ENCODE measurements at regions not wholly inside any gene's neighbourhood (a gene's known extent, or its start where the extent isn't known, plus 50 kb on each side); places are given as distances from the start of the nearest gene placed in this dataset.

- TF ChIP-seq, protein P1, sequence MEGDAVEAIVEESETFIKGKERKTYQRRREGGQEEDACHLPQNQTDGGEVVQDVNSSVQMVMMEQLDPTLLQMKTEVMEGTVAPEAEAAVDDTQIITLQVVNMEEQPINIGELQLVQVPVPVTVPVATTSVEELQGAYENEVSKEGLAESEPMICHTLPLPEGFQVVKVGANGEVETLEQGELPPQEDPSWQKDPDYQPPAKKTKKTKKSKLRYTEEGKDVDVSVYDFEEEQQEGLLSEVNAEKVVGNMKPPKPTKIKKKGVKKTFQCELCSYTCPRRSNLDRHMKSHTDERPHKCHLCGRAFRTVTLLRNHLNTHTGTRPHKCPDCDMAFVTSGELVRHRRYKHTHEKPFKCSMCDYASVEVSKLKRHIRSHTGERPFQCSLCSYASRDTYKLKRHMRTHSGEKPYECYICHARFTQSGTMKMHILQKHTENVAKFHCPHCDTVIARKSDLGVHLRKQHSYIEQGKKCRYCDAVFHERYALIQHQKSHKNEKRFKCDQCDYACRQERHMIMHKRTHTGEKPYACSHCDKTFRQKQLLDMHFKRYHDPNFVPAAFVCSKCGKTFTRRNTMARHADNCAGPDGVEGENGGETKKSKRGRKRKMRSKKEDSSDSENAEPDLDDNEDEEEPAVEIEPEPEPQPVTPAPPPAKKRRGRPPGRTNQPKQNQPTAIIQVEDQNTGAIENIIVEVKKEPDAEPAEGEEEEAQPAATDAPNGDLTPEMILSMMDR (IDR thresholded peaks at IDR 0.05): no peak
- TF ChIP-seq POLR2AphosphoS5 (IDR thresholded peaks at IDR 0.05) (no peak), EP300 (IDR thresholded peaks at IDR 0.05) (no peak)
These were observed 172.4 kb upstream of the GSE1 start for GRCh38 chr16:85440744-85441143.
